ENCODE measurements at regions not wholly inside any gene's neighbourhood (a gene's known extent, or its start where the extent isn't known, plus 50 kb on each side); places are given as distances from the start of the nearest gene placed in this dataset.

DNA sequence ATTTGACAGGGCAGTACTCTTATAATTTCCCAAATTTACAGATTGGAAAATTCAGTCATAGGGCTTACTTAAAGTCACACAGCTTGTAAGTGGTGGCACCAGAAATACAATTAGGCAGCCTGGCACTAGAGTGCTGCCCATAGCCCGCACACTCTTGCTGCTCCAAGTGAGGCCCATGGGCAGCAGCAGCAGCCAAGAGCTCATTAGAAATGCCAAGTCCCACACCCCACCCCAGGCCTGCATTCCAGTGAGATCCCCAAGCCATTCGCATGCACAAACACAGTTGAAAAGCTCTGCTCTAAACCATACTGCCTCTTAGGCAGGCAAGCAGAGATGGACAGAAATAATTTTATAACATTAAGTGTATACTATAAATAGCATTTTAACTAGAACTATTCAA lies 379.3 kb upstream of the PKDCC start:
- TF ChIP-seq TAF1 (IDR thresholded peaks at IDR 0.05; ENCODE audit: borderline replicate concordance, insufficient read depth, low read length) (no peak), POLR2AphosphoS5 (IDR thresholded peaks at IDR 0.05; ENCODE audit: low read depth, low read length) (no peak), FOXP2 (optimal IDR thresholded peaks at IDR 0.05; ENCODE audit: borderline replicate concordance, extremely low read depth, extremely low read length, insufficient read depth) (no peak), SIN3A (IDR thresholded peaks at IDR 0.05; ENCODE audit: borderline replicate concordance, insufficient read depth, low read length) (no peak)
- TF ChIP-seq, protein P1, sequence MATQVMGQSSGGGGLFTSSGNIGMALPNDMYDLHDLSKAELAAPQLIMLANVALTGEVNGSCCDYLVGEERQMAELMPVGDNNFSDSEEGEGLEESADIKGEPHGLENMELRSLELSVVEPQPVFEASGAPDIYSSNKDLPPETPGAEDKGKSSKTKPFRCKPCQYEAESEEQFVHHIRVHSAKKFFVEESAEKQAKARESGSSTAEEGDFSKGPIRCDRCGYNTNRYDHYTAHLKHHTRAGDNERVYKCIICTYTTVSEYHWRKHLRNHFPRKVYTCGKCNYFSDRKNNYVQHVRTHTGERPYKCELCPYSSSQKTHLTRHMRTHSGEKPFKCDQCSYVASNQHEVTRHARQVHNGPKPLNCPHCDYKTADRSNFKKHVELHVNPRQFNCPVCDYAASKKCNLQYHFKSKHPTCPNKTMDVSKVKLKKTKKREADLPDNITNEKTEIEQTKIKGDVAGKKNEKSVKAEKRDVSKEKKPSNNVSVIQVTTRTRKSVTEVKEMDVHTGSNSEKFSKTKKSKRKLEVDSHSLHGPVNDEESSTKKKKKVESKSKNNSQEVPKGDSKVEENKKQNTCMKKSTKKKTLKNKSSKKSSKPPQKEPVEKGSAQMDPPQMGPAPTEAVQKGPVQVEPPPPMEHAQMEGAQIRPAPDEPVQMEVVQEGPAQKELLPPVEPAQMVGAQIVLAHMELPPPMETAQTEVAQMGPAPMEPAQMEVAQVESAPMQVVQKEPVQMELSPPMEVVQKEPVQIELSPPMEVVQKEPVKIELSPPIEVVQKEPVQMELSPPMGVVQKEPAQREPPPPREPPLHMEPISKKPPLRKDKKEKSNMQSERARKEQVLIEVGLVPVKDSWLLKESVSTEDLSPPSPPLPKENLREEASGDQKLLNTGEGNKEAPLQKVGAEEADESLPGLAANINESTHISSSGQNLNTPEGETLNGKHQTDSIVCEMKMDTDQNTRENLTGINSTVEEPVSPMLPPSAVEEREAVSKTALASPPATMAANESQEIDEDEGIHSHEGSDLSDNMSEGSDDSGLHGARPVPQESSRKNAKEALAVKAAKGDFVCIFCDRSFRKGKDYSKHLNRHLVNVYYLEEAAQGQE (IDR thresholded peaks at IDR 0.05; ENCODE audit: insufficient read depth in 1 of 2, low read depth in 2 of 2, low read length in 2 of 2): no peak
